B cell (primary cell): ENCODE measurements at regions not wholly inside any gene's neighbourhood (a gene's known extent, or its start where the extent isn't known, plus 50 kb on each side); places are given as distances from the start of the nearest gene placed in this dataset.

Experiments
- CTCF ChIP-seq: fragments of 200-600 bp; IDR thresholded peaks from one replicate; pipeline ENCODE4 v1.8.0; 2022; ENCODE audit warnings: antibody characterized with exemption, mild to moderate bottlenecking
- EZH2 ChIP-seq: IDR thresholded peaks from 2 replicates; pipeline ENCODE4 v1.6.1; 2012; ENCODE audit warnings: borderline replicate concordance, low read depth, mild to moderate bottlenecking, moderate library complexity, low read length; ENCODE audit not compliant: insufficient read depth, poor library complexity, severe bottlenecking

DNA sequence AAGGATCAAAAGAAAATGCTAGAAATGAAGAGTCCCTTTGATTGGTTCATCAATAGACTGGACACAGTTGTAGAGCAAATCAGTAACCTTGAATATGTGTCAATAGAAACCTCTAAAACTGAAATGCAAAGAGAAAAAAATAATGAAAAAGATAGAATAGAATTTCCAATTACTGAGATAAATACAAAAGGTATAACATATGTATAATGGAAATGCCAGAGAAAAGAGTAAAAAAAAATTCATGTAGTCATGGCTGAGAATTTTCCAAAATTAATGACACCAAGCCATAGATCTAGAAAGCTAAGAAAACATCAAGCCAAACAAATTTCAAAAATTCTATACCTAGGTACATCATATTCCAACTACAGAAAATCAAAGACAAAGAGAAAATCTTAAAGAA, 62.0 kb upstream of the HGF start:
- TF ChIP-seq CTCF, result no peak
- TF ChIP-seq EZH2, result no peak
